NCI-H226 (cell line): ENCODE measurements at regions not wholly inside any gene's neighbourhood (a gene's known extent, or its start where the extent isn't known, plus 50 kb on each side); places are given as distances from the start of the nearest gene placed in this dataset.

Source experiments
- DNase-seq: peaks from one replicate; pipeline ENCODE4 v3.0.0-alpha.2; 2015

- no peak for DNase-seq
These were observed 96.4 kb upstream of the AMOTL1 start for GRCh38 chr11:94671553-94672366.

- DNase-seq: no peak
These were observed 95.5 kb upstream of the AMOTL1 start for GRCh38 chr11:94672636-94673035.

GRCh38 chr11:94673386-94673785 is 94.8 kb upstream of the AMOTL1 start:
- DNase-seq: no peak

GRCh38 chr11:94673951-94674491 is 94.1 kb upstream of the AMOTL1 start:
- peak; percentile 19 for DNase-seq

- DNase-seq: no peak
These were observed 92.9 kb upstream of the AMOTL1 start for GRCh38 chr11:94675239-94675638.

GRCh38 chr11:94675813-94676212 is 92.3 kb upstream of the AMOTL1 start:
- DNase-seq: no peak

- DNase-seq: no peak
These were observed 91.3 kb upstream of the AMOTL1 start for GRCh38 chr11:94676814-94677213.

- DNase-seq: no peak
These were observed 89.9 kb upstream of the AMOTL1 start for GRCh38 chr11:94678236-94678635.

GRCh38 chr11:94678901-94679300 is 89.3 kb upstream of the AMOTL1 start:
- DNase-seq: no peak

- no peak for DNase-seq
These were observed 87.7 kb upstream of the AMOTL1 start for GRCh38 chr11:94680426-94680825.

GRCh38 chr11:94681140-94681539 is 87.0 kb upstream of the AMOTL1 start:
- DNase-seq: no peak

GRCh38 chr11:94681852-94682251 is 86.3 kb upstream of the AMOTL1 start:
- DNase-seq: no peak

GRCh38 chr11:94694309-94695060 is 73.7 kb upstream of the AMOTL1 start:
- no peak for DNase-seq

- DNase-seq: no peak
These were observed 71.0 kb upstream of the AMOTL1 start for GRCh38 chr11:94697156-94697555.

GRCh38 chr11:94700622-94701021 is 67.5 kb upstream of the AMOTL1 start:
- DNase-seq: no peak

GRCh38 chr11:94702481-94702880 is 65.7 kb upstream of the AMOTL1 start:
- no peak for DNase-seq

- no peak for DNase-seq
These were observed 62.7 kb upstream of the AMOTL1 start for GRCh38 chr11:94705419-94705818.

- peak; percentile 64 for DNase-seq
These were observed 62.1 kb upstream of the AMOTL1 start for GRCh38 chr11:94705891-94706615.

- DNase-seq: no peak
These were observed 60.0 kb upstream of the AMOTL1 start for GRCh38 chr11:94708176-94708575.

GRCh38 chr11:94708642-94709041 is 59.5 kb upstream of the AMOTL1 start:
- DNase-seq: no peak

- DNase-seq: no peak
These were observed 52.9 kb upstream of the AMOTL1 start for GRCh38 chr11:94715225-94715624.

- no peak for DNase-seq
These were observed 50.5 kb upstream of the AMOTL1 start for GRCh38 chr11:94717667-94718066.
